ENCODE measurements at regions not wholly inside any gene's neighbourhood (a gene's known extent, or its start where the extent isn't known, plus 50 kb on each side); places are given as distances from the start of the nearest gene placed in this dataset.

GRCh38 chr3:28844298-28845005 lies 436.4 kb upstream of the RBMS3 start:
- H2BK5ac ChIP-seq (ENCODE audit: low read depth, low read length), result no peak overlapping the region
- WGBS, 2 experiments (ENCODE audit: extremely low coverage in 1 of 2, insufficient coverage in 1 of 2, insufficient read length in 1 of 2, insufficient replicate concordance in 2 of 2, low coverage in 1 of 2, low lambda C conversion rate in 2 of 2, missing lambda C conversion rate in 1 of 2), result 85% methylated on average over 12 of the region's 12 CpGs; no CpG with 5 or more reads in 1 of the 2 experiments
- no peaks in the 10 kb centered on the region for H3K79me1 ChIP-seq (ENCODE audit: low read depth, low read length)
- no peak overlapping the region for H4K8ac ChIP-seq (ENCODE audit: extremely low read depth, insufficient read depth, low read length)
- no peaks in the 10 kb centered on the region for H3K79me2 ChIP-seq (ENCODE audit: control insufficient read depth in 1 of 2, insufficient read depth in 2 of 2, low read length in 2 of 2)
- no peaks in the 10 kb centered on the region for H4K20me1 ChIP-seq (replicated peaks in 1 of 2; ENCODE audit: control insufficient read depth in 1 of 2, insufficient read depth in 2 of 2, low read length in 2 of 2)
- H2BK20ac ChIP-seq (ENCODE audit: low read length), result no peak overlapping the region
- 0 out of 2 replicates have a peak overlapping the region, but pooled peaks have one; percentile 1 for H2AFZ ChIP-seq (ENCODE audit: low read length)
- no peak overlapping the region for H3K27ac ChIP-seq (ENCODE audit: low read depth, low read length)
- no peak overlapping the region for H3K4me3 ChIP-seq (ENCODE audit: extremely low read depth in 1 of 4, insufficient read depth in 2 of 4, low read depth in 3 of 4, low read length in 4 of 4)
- H2AK5ac ChIP-seq (ENCODE audit: low read depth, low read length), result no peak overlapping the region
- H3K9ac ChIP-seq (replicated peaks in 1 of 4; ENCODE audit: extremely low read depth in 1 of 4, low read depth in 3 of 4, low read length in 3 of 4), result no peak overlapping the region
- no peak overlapping the region for H4K91ac ChIP-seq (replicated peaks; ENCODE audit: insufficient read length, low read length)
- H2BK15ac ChIP-seq (ENCODE audit: low read length), result no peak overlapping the region
- no peak overlapping the region for H3K4ac ChIP-seq (replicated peaks; ENCODE audit: insufficient read length, low read depth, low read length)
- H3K4me1 ChIP-seq (replicated peaks in 1 of 4; ENCODE audit: control insufficient read depth in 3 of 4, insufficient read depth in 4 of 4, low read length in 3 of 4), result peaks cover 0 to 4% (median 0%) of the 10 kb centered on the region in 4 experiments; a peak in 2 of 7 replicates
- H3K9me3 ChIP-seq (ENCODE audit: insufficient read depth in 2 of 2, low read depth in 1 of 2, low read length in 1 of 2), result no peaks in the 10 kb centered on the region
- no peak overlapping the region for H4K5ac ChIP-seq (ENCODE audit: insufficient read length, low read depth, low read length)
- CTCF ChIA-PET (ENCODE audit: partially characterized antibody), result interaction anchor here (1.4 kb wide), 1 partner anchor 17 kb away, joined by 3 read pairs; no protein-coding TSS in a partner anchor
- H3K18ac ChIP-seq (ENCODE audit: extremely low read depth, low read length), result no peak overlapping the region; the same call in 1 of the 2 replicates
- no peaks in the 10 kb centered on the region for H3K36me3 ChIP-seq (ENCODE audit: control insufficient read depth in 2 of 4, insufficient read depth in 4 of 4, low read length in 3 of 4)
- POLR2A ChIA-PET (ENCODE audit: partially characterized antibody), result no interaction called here
- H3K23me2 ChIP-seq (ENCODE audit: low read depth, low read length), result no peaks in the 10 kb centered on the region; the same call in 1 of the 2 replicates
- no peaks in the 10 kb centered on the region for H3K27me3 ChIP-seq (replicated peaks in 1 of 4; ENCODE audit: control insufficient read depth in 3 of 4, extremely low read depth in 1 of 4, insufficient read depth in 3 of 4, low read length in 3 of 4)
- H3K23ac ChIP-seq (ENCODE audit: insufficient read length), result no peak overlapping the region
- FAIRE-seq, result no peak
- no peak overlapping the region for H3K56ac ChIP-seq (replicated peaks; ENCODE audit: insufficient read length, low read depth, low read length)
- no peak for DNase-seq (ENCODE audit: low read depth in 1 of 2, low spot score in 2 of 2)
- no peak overlapping the region for H3K14ac ChIP-seq (ENCODE audit: insufficient read length)
- no peak overlapping the region for H2BK12ac ChIP-seq (ENCODE audit: low read depth, low read length)
- no peak overlapping the region for H2BK120ac ChIP-seq (replicated peaks; ENCODE audit: low read depth, low read length)
- H3K4me2 ChIP-seq (ENCODE audit: insufficient read depth in 1 of 2, low read depth in 2 of 2, low read length in 2 of 2), result peak overlapping the region in 1 of 2 experiments; percentile 10; a peak in 1 of 4 replicates
- TF ChIP-seq SAP30 (IDR thresholded peaks at IDR 0.05; ENCODE audit: insufficient read depth, insufficient replicate concordance, low read length) (no peak), PHF8 (conservative IDR thresholded peaks at IDR 0.05; ENCODE audit: low read depth, low read length) (no peak), EP300 (IDR thresholded peaks at IDR 0.05; ENCODE audit: borderline replicate concordance in 1 of 2, low read depth in 2 of 2, low read length in 2 of 2) (no peak), CHD1 (IDR thresholded peaks at IDR 0.05; ENCODE audit: low read depth, low read length) (no peak), EZH2 (IDR thresholded peaks at IDR 0.05; ENCODE audit: low read depth, low read length, severe bottlenecking) (no peak), USF2 (IDR thresholded peaks at IDR 0.05; ENCODE audit: low read length) (no peak), POLR2AphosphoS5 (IDR thresholded peaks at IDR 0.05; ENCODE audit: low read depth, low read length) (no peak), JUN (IDR thresholded peaks at IDR 0.05; ENCODE audit: low read depth, low read length) (no peak), CREB1 (IDR thresholded peaks at IDR 0.05) (no peak), ZNF274 (IDR thresholded peaks at IDR 0.05; ENCODE audit: borderline replicate concordance, extremely low read depth, low read length) (no peak), SUZ12 (IDR thresholded peaks at IDR 0.05; ENCODE audit: low read length) (no peak)

All from H1 (cell line).